Transverse colon (tissue), 4 donors: ENCODE measurements at regions not wholly inside any gene's neighbourhood (a gene's known extent, or its start where the extent isn't known, plus 50 kb on each side); places are given as distances from the start of the nearest gene placed in this dataset.

Source experiments
- CTCF ChIP-seq, 5 experiments: fragments of 200-600 bp in 3 of 5; fragments of 450-650 bp in 2 of 5; sonication (generic) in 3 of 5; IDR thresholded peaks; 1 replicate in 2 of 5; 2 replicates in 3 of 5; pipeline ENCODE4 v1.5.1; 2016 to 2017; ENCODE audit warnings: antibody characterized with exemption in 5 of 5, inconsistent platforms in 3 of 5, mild to moderate bottlenecking in 2 of 5, moderate library complexity in 1 of 5
- POLR2A ChIP-seq: fragments of 450-650 bp; IDR thresholded peaks from one replicate; pipeline ENCODE4 v1.6.1; 2016; ENCODE audit warnings: antibody characterized with exemption, mild to moderate bottlenecking, moderate library complexity
- POLR2AphosphoS5 ChIP-seq, 3 donors: sonication (generic); formaldehyde crosslinking; IDR thresholded peaks; one replicate each; pipeline ENCODE4 v1.6.1; 2016; ENCODE audit warnings: antibody characterized with exemption in 3 of 3

- no peak for TF ChIP-seq CTCF (IDR thresholded peaks at IDR 0.05)
- TF ChIP-seq POLR2A: no peak
- TF ChIP-seq POLR2AphosphoS5 (IDR thresholded peaks at IDR 0.05): no peak
These were observed 83.0 kb upstream of the DTNBP1 start for GRCh38 chr6:15745781-15746180.
